BJ (cell line): ENCODE measurements at regions not wholly inside any gene's neighbourhood (a gene's known extent, or its start where the extent isn't known, plus 50 kb on each side); places are given as distances from the start of the nearest gene placed in this dataset.

Experiments
- CTCF ChIA-PET: fragments of 350-600 bp; formaldehyde crosslinking; extraction: SDS; loops from one replicate; lab custom pipeline; 2021; ENCODE audit warnings: antibody characterized with exemption, inconsistent platforms; lab: Yijun Ruan, JAX
- POLR2A ChIA-PET: fragments of 300-600 bp; sonication (Branson Sonifier 250); formaldehyde crosslinking; extraction: SDS; loops from one replicate; lab custom pipeline; 2021; ENCODE audit warnings: antibody characterized with exemption; lab: Charles Lee
- DNase-seq: peaks from one replicate; pipeline ENCODE4 v3.0.0-alpha.2; 2011; ENCODE audit warnings: low read depth
- H3K27me3 ChIP-seq: 2 replicates; pipeline ENCODE4 v1.6.0; 2011; ENCODE audit warnings: low read length; ENCODE audit not compliant: control insufficient read depth, insufficient read depth
- H3K36me3 ChIP-seq: 2 replicates; pipeline ENCODE4 v1.5.1; 2011; ENCODE audit warnings: low read length; ENCODE audit not compliant: control insufficient read depth, insufficient read depth
- H3K4me3 ChIP-seq: 2 replicates; pipeline ENCODE4 v1.5.1; 2011; ENCODE audit warnings: low read depth, mild to moderate bottlenecking, control low read depth, low read length
- CTCF ChIP-seq: IDR thresholded peaks from 2 replicates; pipeline ENCODE4 v1.5.1; 2011; ENCODE audit warnings: low read depth, mild to moderate bottlenecking, control low read depth, inconsistent platforms, low read length, moderate library complexity; ENCODE audit not compliant: insufficient read depth

- POLR2A ChIA-PET = no interaction called here
- CTCF ChIA-PET = no interaction called here
- Histone ChIP-seq H3K36me3 (no peaks in the 10 kb centered on the region), H3K27me3 (no peaks in the 10 kb centered on the region), H3K4me3 (no peak overlapping the region)
- DNase-seq = no peak
- no peak for TF ChIP-seq CTCF
These were observed 875.8 kb downstream of the USP25 start for GRCh38 chr21:16605597-16605996.

- H3K4me3 ChIP-seq = no peak overlapping the region
- CTCF ChIA-PET = no interaction called here
- no peak for TF ChIP-seq CTCF
- POLR2A ChIA-PET = no interaction called here
- no peaks in the 10 kb centered on the region for H3K27me3 ChIP-seq
- no peaks in the 10 kb centered on the region for H3K36me3 ChIP-seq
- no peak for DNase-seq
These were observed 876.5 kb downstream of the USP25 start for GRCh38 chr21:16606271-16606670.

GRCh38 chr21:16608209-16608830 is 878.5 kb downstream of the USP25 start:
- no peaks in the 10 kb centered on the region for H3K36me3 ChIP-seq
- ChIA-PET POLR2A (no interaction called here), CTCF (interaction anchor here (0.5 to 1.3 kb wide), 2 partner anchors 146 to 808 kb away, joined by 3 read pairs; no protein-coding TSS in a partner anchor)
- H3K27me3 ChIP-seq = no peaks in the 10 kb centered on the region
- no peak for DNase-seq
- no peak overlapping the region for H3K4me3 ChIP-seq
- no peak for TF ChIP-seq CTCF

GRCh38 chr21:16619281-16619680 is 889.5 kb downstream of the USP25 start:
- DNase-seq = no peak
- no peaks in the 10 kb centered on the region for H3K27me3 ChIP-seq
- H3K36me3 ChIP-seq = no peaks in the 10 kb centered on the region
- H3K4me3 ChIP-seq = no peak overlapping the region
- ChIA-PET CTCF (no interaction called here), POLR2A (no interaction called here)
- TF ChIP-seq CTCF = no peak

GRCh38 chr21:16620786-16621320 is 891.1 kb downstream of the USP25 start:
- Histone ChIP-seq H3K4me3 (no peak overlapping the region), H3K27me3 (no peaks in the 10 kb centered on the region), H3K36me3 (no peaks in the 10 kb centered on the region)
- ChIA-PET POLR2A (no interaction called here), CTCF (no interaction called here)
- no peak for DNase-seq
- no peak for TF ChIP-seq CTCF
